Activated effector memory CD4-positive, alpha-beta T cell treated with Interleukin-2 at 50 U/mL for 16 hours (primary cell): ENCODE measurements at regions not wholly inside any gene's neighbourhood (a gene's known extent, or its start where the extent isn't known, plus 50 kb on each side); places are given as distances from the start of the nearest gene placed in this dataset.
A peak's percentile ranks its signal among the peaks of the same experiment; 100 is the strongest.
"Not testable (repeated sequence)": the region's sequence is repeated elsewhere in the genome, so short reads cannot be mapped to it uniquely, and the experiment has no call there.

Experiments used
- DNase-seq: peaks from one replicate; pipeline ENCODE4 v3.0.0-alpha.2; 2020

- peak; percentile 12 for DNase-seq
Measured at GRCh38 chr1:244325056-244325758, 126.5 kb downstream of the ADSS2 start.

GRCh38 chr1:244326757-244327156 is 125.0 kb downstream of the ADSS2 start:
- no peak for DNase-seq

GRCh38 chr1:244327533-244327932 is 124.2 kb downstream of the ADSS2 start:
- DNase-seq: no peak

- no peak for DNase-seq
Measured at GRCh38 chr1:244328476-244328875, 123.2 kb downstream of the ADSS2 start.

- no peak for DNase-seq
Measured at GRCh38 chr1:244329591-244330317, 122.0 kb downstream of the ADSS2 start.

GRCh38 chr1:244330318-244330625 is 121.4 kb downstream of the ADSS2 start:
- DNase-seq: no peak

GRCh38 chr1:244332761-244333160 is 118.9 kb downstream of the ADSS2 start:
- not testable (repeated sequence) for DNase-seq

- not testable (repeated sequence) for DNase-seq
Measured at GRCh38 chr1:244334315-244334714, 117.4 kb downstream of the ADSS2 start.

- DNase-seq: not testable (repeated sequence)
Measured at GRCh38 chr1:244334842-244335241, 116.9 kb downstream of the ADSS2 start.

- DNase-seq: no peak
Measured at GRCh38 chr1:244335456-244335855, 116.3 kb downstream of the ADSS2 start.

- DNase-seq: no peak
Measured at GRCh38 chr1:244336232-244336899, 115.3 kb downstream of the ADSS2 start.

GRCh38 chr1:244337839-244338238 is 113.9 kb downstream of the ADSS2 start:
- DNase-seq: no peak

- no peak for DNase-seq
Measured at GRCh38 chr1:244339073-244339692, 112.5 kb downstream of the ADSS2 start.

GRCh38 chr1:244339776-244340175 is 111.9 kb downstream of the ADSS2 start:
- no peak for DNase-seq

GRCh38 chr1:244340396-244340795 is 111.3 kb downstream of the ADSS2 start:
- no peak for DNase-seq

GRCh38 chr1:244341455-244342450 is 110.0 kb downstream of the ADSS2 start:
- no peak for DNase-seq

GRCh38 chr1:244344001-244344400 is 107.7 kb downstream of the ADSS2 start:
- no peak for DNase-seq

GRCh38 chr1:244346972-244347618 is 104.6 kb downstream of the ADSS2 start:
- no peak for DNase-seq

GRCh38 chr1:244347942-244348341 is 103.8 kb downstream of the ADSS2 start:
- no peak for DNase-seq

- no peak for DNase-seq
Measured at GRCh38 chr1:244349103-244349531, 102.6 kb downstream of the ADSS2 start.

GRCh38 chr1:244349581-244350001 is 102.1 kb downstream of the ADSS2 start:
- no peak for DNase-seq

- DNase-seq: no peak
Measured at GRCh38 chr1:244350027-244350426, 101.7 kb downstream of the ADSS2 start.
